ENCODE measurements at regions not wholly inside any gene's neighbourhood (a gene's known extent, or its start where the extent isn't known, plus 50 kb on each side); places are given as distances from the start of the nearest gene placed in this dataset.
"Not testable (repeated sequence)": the region's sequence is repeated elsewhere in the genome, so short reads cannot be mapped to it uniquely, and the experiment has no call there.

DNA sequence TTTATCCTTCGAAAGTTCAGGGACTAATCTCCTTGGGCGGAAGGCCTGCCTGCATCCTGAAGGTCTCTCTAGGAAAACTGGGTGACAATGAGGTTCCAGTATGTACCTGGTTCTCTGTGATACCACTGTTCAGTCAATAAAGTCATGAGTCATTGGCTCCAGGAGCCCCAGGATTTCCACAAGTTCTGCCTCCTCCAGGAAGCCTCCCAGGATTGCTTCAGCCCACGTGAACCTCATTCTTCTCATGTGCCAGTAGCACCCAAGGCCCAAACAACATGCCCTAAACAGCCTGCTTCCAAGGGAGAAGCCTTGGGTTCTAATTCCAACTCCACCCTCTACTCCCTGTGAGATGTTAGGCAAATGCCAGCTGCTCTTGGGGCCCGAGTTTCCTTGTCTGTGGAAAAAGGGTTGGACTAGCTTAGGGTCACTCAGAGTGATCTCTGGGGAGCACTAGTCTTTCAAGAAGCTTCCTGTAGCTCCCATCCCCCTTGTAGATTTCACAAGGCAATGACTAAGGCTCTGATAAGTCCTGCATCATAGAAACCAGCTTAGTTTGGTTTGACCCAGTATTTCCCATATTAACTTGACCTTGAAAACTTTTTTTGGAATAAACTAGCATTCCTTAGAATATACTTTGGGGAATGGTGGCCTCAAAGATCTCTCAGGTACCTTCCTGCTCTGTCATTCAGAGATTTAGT, 118.3 kb upstream of the ATP2B2 start:
- DNase-seq (ENCODE audit: extremely low read depth, low read depth, low spot score): no peak

DNA sequence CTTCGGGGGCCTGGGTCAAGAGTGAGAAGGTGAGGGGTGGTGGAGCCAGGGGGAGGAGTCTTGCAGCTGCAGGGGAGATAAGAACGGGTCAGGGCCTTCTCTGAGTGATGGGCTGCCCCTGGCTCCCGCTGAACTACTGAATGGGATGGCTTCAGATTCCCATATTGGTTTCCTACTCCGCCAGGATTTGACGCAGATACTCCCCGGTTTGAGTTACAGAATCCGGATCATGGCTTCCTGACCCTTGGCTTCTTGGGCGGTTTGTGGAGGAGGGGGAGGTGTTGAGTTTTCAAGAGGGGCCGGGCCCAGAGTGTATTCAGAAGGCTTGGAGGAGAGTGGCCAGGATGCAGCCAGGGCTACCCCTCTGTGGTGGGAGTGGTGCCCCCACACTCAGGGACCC, 119.9 kb upstream of the ATP2B2 start:
- no peak for DNase-seq (ENCODE audit: extremely low read depth, low read depth, low spot score)

DNA sequence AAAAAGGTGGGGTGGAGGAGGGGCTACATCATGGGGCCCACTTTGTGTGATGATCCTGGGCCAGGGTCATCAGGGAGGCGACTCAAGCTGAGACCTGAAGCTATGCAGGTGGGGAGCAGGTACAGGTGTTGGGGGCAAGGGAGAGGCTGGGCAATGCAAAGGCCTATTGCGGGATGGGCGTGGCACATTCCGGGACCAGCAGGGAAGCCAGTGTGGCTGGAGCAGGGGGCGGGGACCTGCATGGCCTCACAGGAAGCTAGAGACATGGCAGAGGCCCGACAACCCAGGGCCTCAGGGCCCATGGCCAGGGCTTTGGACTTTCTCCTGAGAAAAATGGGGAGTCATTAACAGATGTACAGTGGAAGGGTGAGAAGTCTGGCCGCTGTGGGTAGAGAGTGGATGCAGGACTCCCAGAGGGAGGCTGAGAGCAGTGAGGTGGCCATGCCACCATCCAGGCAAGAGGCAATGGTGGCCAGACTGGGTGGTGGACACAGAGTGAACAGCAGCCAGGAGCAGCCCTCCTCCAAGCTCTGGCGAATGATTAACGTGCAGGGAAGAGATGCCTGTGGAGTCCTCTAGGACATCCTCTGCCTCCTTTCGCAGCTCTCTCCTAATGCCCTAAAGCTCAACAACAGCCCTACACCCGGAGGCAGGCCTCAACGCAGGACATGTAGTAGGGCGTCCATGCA, 122.6 kb upstream of the ATP2B2 start:
- no peak for DNase-seq (ENCODE audit: extremely low read depth, low read depth, low spot score)

DNA sequence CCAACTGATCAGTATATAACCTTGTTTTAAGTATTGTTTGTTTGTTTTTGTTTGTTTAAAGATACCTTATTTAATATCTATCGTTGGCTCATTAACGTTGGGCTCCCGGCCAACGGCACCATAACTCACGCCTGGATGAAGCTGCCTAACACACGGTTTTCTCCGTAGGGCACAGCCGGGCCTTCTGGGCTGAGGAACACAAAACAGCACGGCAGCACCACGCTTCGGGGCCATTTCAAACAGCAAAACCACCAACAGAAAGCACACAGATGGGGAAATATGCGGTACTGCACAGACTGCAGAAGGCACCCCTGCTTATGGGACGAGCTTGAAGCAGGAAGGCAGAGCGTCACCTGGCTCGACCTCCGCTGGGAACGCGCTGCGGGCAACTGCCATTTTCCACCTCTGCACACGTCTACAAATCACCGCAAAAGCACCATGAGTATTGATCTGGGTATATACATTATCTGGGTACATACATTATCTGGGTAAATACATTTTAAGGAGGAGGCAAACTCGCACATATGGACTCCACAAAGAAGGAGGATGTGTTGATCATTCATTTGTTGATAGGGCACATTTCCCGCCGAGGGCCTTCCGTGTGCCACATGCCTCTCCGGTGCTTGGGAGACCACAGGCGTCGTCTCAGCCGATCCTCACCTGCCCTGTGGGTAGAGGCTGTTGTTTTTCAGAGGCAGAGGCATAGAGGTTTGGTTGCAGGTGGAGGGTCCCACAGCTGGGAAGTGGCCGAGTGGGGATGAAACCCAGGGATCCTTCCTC, 123.7 kb upstream of the ATP2B2 start:
- no peak for DNase-seq (ENCODE audit: extremely low read depth, low read depth, low spot score)

DNA sequence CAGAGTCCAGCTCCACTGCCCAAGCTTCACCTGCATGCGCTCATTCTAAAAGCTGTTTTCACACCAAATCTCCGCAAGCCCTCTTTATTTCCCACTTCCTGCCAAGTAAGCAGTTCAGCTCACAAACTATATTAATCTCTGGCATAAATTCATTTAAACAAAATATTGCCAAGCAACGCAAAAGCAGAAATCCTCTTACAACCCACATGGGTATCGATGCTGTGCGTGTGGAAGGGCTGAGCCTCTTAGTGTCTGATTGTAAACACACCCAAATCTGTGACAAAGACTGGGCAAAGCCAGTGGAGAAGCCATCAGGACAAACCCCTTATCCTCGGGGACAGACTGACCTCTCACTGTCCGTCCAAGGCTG, 124.3 kb upstream of the ATP2B2 start:
- no peak for DNase-seq (ENCODE audit: extremely low read depth, low read depth, low spot score)

DNA sequence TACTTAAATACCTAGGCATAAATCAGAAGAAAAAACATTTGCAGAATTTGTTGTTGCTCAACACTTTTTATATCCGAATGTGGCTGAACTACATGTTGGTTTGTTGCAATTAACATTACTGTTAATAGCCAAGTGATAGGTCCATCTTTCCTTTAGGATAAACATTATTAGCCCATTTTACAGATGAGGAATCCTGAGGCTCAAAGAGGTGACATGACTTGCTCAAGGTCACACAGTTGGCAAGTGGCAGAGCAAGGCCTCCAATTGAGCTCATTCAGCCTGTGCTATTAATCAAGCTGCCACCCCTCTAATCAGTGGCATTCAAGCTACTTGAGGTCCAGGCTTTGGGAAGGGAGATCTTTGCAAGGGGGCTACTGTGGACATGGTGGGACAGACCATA, 125.8 kb upstream of the ATP2B2 start:
- DNase-seq (ENCODE audit: extremely low read depth, low read depth, low spot score): no peak

DNA sequence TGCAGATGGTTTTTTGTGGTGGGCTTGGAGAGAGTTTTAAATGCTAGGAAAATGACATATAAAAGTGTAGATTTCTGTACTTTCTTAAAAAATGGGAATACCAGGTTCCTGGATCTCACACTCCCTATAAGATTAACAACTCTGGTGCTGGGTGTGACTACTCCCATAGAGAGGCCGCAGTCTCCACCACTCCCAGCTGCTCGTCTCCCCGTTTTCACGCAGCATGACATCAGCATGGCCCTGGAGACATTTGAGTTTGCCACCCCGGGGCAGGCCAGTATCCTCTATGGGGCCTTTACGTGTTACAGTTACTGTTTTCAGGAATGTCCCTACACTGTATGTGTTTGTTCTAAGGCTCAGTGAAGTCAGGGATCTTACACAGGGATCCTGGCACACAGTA, 126.7 kb upstream of the ATP2B2 start:
- no peak for DNase-seq (ENCODE audit: extremely low read depth, low read depth, low spot score)

DNA sequence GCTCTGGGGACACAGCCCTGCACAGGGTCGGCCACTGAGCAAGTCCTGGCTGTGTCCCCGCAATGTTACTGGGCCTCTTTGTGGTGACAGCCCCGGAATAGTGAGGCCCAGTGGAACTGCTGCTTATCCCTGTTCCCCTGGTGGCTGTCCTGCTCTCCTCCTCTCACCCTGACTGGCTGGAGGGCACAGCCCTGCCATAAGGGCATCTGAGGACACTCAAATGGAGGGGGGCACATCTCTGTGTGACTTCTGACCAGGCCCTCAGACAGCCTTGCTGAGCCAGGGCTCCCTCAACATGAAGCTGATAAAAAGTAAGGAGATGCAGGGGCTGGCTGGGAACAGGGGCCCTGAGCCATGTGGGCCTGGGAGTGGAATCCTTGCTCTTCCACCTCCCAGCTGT, 127.4 kb upstream of the ATP2B2 start:
- no peak for DNase-seq (ENCODE audit: extremely low read depth, low read depth, low spot score)

DNA sequence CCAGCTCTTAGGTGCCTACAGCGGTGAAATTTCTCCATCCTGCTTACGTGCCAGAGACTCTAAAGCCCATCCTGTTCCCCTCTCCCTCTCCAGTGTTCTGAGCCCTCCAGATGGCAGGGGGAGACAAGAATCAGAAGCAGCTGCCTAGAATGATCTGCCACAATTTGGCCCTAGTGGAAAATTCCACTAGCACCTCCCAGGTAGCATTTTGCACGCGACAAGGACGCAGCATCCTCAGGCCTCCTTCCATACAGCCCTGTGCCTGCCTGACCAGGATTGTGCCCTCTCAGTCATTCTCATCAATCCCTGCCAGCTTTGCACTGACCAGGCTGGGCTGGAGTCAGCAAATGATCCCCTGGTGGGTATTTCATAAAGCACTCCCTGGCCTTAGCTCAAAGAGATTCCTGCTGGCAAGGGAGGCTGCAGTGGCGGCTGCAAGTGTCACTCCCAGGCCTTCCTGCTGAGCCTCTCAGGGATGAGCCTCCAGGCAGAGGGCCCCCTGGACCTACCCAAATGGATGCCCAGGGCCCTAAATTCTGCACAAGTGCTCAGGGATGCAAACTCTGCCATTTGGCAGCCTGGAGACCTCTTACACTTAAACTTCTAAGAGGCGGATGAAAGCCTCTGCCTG, 130.2 kb upstream of the ATP2B2 start:
- DNase-seq (ENCODE audit: extremely low read depth, low read depth, low spot score): no peak

DNA sequence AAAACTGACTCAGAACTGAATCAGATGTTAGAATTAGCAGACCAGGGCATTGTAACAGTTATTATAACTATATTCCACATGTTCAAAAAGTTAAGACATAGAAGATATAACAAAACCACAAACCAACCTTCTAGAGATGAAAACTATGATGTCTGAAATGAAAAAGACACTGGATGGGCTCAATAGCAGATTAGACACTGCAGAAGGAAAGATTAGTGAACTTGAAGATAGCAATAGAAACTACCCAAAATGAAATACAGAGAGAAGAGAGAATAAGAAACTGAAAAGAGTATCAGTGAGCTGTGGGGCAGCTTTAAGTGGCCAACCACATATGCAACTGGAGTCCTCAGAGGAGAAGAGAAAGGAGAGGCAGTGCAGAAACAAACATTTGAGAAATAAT, 132.0 kb upstream of the ATP2B2 start:
- DNase-seq (ENCODE audit: extremely low read depth, low read depth, low spot score): no peak

DNA sequence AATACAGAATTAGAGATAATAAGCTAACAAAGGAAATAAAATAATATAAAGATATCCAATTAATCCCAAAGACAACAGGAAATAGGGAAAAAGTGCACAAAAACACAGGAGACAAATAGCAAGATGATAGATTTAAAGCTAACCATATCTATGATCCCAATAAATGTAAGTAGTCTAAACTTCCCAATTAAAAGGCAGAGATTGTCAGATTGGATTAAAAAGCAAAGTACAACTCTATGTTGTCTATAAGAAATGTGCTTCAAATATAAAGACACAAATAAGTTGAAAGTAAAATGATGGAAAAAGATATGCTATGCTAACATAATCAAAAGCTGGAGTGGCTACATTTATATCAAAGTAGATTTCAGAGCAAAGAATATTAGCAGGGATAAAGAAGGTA, 133.1 kb upstream of the ATP2B2 start:
- DNase-seq (ENCODE audit: extremely low read depth, low read depth, low spot score): no peak

DNA sequence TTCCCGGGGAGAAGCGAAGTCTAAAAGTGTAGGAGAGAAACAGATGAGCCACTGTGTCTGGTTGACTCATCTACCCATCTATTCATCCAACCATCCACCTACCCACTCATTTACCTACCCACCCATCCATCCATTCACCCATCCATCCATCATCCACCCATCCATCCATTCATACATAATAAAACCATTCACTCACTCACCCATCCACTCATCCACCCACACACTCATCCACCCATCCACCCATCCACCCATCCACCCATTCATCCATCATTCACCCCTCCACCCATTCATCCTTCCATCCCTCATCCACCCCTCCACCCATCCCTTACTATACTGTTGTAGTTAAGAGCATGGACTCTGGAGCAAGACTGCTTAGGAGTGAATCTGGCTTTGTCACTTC, 136.4 kb upstream of the ATP2B2 start:
- DNase-seq (ENCODE audit: extremely low read depth, low read depth, low spot score): no peak

DNA sequence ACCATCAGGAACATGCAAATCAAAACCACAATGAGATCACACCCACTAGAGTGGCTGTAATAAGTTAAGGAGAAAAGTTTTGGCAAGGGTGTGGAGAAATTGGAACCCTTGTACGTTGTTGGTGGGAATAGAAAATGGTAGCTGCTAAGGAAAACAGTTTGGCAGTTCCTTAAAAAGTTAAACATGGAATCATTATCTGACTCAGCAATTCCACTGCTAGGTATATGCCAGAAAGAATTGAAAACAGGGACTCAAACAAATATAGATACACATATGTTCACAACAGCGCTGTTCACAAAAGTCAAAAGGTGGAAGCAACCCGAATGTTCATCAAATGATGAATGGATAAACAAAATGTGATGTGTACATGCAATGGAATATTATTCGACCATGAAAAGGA, 138.8 kb upstream of the ATP2B2 start:
- DNase-seq (ENCODE audit: extremely low read depth, low read depth, low spot score): no peak

DNA sequence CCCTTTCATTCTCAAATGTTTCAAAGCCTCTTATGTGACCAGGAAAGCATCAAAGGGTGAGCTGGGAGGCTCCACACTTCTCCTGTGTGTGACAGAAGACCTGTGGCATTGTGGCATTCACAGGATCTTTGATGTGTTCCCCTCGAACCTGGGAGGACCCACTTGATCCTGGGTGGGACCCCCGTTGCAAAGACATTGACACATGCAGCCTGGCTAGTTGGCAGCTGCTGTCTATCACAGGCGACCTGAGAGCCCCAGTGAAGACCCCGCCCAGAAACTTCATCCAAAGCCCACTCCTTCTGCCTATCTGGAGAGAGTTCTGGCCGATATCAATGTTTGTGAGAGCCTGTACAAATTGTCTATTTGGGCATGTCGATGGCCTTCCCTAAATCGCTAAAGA, 140.4 kb upstream of the ATP2B2 start:
- DNase-seq (ENCODE audit: extremely low read depth, low read depth, low spot score): no peak

DNA sequence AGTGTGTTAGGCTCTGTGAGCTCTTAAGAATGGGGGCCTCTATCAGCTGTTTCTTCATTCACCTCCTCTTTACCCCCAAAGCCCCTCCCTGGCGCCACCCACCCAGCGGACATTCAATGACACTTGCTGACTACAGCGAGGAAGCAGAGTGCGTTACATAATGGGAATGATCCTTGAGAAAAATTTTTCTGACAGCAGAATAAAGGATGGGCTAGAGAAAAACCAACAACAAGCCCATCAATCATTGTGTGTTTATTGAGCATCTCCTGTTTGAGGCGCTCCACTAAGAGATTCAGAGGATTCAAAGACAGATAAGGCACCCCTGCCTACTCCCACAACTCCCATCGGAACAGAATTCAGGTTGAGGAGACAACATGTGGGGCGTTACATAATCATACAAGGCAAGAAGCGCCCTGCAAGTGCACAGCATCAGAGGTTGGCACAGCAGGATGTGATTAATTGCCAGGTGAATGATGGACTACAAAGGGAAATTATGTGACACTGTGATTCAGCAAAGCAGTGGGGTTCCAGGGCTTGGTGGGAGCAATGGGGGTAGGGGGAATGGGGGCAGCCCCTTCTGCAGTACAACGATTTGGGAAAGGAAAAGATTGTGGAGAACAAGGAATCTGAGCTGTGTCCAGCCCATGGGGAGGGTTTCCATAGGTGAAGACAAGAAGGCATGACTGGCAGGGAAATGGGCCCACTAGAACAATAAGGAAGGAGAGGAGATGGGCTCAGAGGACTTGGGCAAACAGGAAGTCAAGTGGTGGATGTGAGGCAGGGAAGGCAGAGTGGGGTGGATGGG, 141.3 kb upstream of the ATP2B2 start:
- no peak for DNase-seq (ENCODE audit: extremely low read depth, low read depth, low spot score)

DNA sequence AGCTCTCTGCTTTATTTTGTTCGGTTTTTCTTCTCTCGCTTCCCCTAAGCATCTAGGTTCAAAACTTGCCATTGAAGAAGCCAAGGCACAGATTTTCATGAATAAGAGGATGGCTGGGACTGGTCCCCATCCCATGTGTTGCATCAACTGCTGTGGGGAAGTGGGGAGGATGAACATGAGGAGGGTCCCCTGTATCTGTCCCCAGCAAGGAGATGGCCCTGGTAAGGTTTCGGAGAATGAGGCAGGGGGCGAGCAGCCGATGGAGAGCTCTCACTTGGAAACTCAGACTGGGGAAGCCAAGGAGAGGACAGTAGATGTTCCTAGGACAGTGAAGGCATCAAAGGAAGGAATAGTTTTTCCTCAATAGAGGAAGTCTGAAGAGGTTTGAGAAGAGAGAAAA, 142.0 kb upstream of the ATP2B2 start:
- no peak for DNase-seq (ENCODE audit: extremely low read depth, low read depth, low spot score)

DNA sequence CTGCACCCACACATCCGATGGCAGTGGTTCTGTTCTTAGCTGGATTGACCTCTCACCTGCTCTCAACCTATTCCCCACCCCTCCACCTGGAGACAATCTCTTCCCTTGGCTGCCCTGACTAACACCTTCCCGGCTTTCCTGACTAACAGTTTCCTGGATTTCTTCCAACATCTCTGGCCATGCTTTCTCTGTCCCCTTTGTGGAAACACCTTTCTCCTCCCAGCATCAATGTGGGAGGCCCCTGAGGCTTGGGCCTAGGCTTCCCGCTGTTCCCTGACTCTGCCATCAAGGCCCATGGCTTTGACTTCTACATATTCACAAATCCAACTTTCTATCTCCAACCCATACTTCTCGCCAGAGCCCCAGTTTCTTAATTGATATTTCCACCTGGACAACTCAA, 142.8 kb upstream of the ATP2B2 start:
- no peak for DNase-seq (ENCODE audit: extremely low read depth, low read depth, low spot score)

DNA sequence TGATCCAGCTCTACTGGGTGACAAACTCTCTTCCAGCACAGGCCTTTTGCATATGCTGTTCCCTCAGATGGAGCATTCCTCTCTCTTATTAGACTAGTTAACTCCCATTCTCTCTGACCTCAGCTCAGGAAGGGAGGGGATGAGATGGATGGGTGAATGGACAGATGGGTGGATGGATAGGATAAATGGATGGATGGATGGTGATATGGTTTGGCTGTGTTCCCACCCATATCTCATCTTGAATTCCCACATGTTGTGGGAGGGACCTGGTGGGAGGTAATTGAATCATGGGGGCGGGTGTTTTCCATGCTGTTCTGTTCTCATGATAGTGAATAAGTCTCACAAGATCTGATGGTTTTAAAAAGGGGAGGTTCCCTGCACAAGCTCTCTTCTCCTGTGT, 144.1 kb upstream of the ATP2B2 start:
- DNase-seq (ENCODE audit: extremely low read depth, low read depth, low spot score): not testable (repeated sequence)

DNA sequence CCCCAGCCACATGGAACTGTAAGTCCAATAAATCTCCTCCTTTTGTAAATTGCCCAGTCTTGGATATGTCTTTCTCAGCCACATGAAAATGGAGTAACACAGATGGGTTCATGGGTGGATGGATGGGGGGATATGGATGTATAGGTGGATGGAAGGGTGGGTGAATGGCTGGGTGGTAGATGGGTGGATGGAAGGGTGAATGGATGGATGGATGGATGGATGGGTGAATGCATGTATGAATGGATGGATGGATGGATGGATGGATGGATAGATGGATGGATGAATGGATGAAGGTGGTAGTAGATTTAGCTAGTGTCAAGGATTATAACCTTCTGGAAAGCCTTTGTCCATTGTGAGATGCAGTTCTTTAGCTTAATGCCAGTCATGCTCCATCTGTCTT, 146.1 kb upstream of the ATP2B2 start:
- no peak for DNase-seq (ENCODE audit: extremely low read depth, low read depth, low spot score)

DNA sequence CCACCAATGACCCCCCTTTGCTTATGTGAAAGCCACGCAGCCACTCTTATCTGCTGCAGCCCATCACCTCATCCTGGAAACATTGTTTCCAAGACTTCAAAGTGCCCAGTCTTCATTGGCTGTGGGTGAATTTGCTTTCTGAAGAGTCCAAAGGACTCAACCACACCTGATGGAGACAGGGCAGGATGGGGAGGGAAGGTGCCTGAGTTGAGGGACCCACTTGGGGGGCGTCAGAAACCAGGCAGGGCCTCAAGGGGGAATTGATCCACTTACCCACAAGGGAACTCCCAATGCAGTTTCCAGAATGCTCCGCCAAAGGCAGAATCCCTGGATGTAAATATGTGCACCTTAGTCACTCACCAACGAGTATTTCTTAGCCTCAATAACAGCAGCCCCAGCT, 147.9 kb upstream of the ATP2B2 start:
- no peak for DNase-seq (ENCODE audit: extremely low read depth, low read depth, low spot score)

Data from glomerular endothelial cell (primary cell).